ENCODE measurements at regions not wholly inside any gene's neighbourhood (a gene's known extent, or its start where the extent isn't known, plus 50 kb on each side); places are given as distances from the start of the nearest gene placed in this dataset.

- TF ChIP-seq ZNF280D (tag by site-specific recombination; IDR thresholded peaks at IDR 0.05), result no peak
- TF ChIP-seq, protein P1, sequence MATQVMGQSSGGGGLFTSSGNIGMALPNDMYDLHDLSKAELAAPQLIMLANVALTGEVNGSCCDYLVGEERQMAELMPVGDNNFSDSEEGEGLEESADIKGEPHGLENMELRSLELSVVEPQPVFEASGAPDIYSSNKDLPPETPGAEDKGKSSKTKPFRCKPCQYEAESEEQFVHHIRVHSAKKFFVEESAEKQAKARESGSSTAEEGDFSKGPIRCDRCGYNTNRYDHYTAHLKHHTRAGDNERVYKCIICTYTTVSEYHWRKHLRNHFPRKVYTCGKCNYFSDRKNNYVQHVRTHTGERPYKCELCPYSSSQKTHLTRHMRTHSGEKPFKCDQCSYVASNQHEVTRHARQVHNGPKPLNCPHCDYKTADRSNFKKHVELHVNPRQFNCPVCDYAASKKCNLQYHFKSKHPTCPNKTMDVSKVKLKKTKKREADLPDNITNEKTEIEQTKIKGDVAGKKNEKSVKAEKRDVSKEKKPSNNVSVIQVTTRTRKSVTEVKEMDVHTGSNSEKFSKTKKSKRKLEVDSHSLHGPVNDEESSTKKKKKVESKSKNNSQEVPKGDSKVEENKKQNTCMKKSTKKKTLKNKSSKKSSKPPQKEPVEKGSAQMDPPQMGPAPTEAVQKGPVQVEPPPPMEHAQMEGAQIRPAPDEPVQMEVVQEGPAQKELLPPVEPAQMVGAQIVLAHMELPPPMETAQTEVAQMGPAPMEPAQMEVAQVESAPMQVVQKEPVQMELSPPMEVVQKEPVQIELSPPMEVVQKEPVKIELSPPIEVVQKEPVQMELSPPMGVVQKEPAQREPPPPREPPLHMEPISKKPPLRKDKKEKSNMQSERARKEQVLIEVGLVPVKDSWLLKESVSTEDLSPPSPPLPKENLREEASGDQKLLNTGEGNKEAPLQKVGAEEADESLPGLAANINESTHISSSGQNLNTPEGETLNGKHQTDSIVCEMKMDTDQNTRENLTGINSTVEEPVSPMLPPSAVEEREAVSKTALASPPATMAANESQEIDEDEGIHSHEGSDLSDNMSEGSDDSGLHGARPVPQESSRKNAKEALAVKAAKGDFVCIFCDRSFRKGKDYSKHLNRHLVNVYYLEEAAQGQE (tag by site-specific recombination; IDR thresholded peaks at IDR 0.05), result no peak
- no peak for TF ChIP-seq CTCF (tag by site-specific recombination; IDR thresholded peaks at IDR 0.05)
- TF ChIP-seq ZNF626 (tag by site-specific recombination; IDR thresholded peaks at IDR 0.05), result no peak
- no peak for TF ChIP-seq ZNF121 (tag by site-specific recombination; IDR thresholded peaks at IDR 0.05)
- TF ChIP-seq ZNF132 (tag by site-specific recombination; IDR thresholded peaks at IDR 0.05; ENCODE audit: borderline replicate concordance), result no peak
Measured at GRCh38 chr12:87152075-87152474, 877.1 kb downstream of the C12orf50 start.
